Lower leg skin (tissue), 3 donors: ENCODE measurements at regions not wholly inside any gene's neighbourhood (a gene's known extent, or its start where the extent isn't known, plus 50 kb on each side); places are given as distances from the start of the nearest gene placed in this dataset.

Experiments used
- POLR2A ChIP-seq, 2 donors: fragments of 450-650 bp; IDR thresholded peaks; one replicate each; pipeline ENCODE4 v1.6.1; 2016 to 2017; ENCODE audit warnings: antibody characterized with exemption in 2 of 2, mild to moderate bottlenecking in 1 of 2, moderate library complexity in 1 of 2
- TF ChIP-seq, protein P1 (sequence below), 3 donors: fragments of 450-650 bp; IDR thresholded peaks; one replicate each; pipeline ENCODE4 v1.5.1; 2016; ENCODE audit warnings: antibody characterized with exemption in 3 of 3, mild to moderate bottlenecking in 3 of 3, moderate library complexity in 2 of 3

- no peak for TF ChIP-seq POLR2A (IDR thresholded peaks at IDR 0.05)
- TF ChIP-seq, protein P1, sequence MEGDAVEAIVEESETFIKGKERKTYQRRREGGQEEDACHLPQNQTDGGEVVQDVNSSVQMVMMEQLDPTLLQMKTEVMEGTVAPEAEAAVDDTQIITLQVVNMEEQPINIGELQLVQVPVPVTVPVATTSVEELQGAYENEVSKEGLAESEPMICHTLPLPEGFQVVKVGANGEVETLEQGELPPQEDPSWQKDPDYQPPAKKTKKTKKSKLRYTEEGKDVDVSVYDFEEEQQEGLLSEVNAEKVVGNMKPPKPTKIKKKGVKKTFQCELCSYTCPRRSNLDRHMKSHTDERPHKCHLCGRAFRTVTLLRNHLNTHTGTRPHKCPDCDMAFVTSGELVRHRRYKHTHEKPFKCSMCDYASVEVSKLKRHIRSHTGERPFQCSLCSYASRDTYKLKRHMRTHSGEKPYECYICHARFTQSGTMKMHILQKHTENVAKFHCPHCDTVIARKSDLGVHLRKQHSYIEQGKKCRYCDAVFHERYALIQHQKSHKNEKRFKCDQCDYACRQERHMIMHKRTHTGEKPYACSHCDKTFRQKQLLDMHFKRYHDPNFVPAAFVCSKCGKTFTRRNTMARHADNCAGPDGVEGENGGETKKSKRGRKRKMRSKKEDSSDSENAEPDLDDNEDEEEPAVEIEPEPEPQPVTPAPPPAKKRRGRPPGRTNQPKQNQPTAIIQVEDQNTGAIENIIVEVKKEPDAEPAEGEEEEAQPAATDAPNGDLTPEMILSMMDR (IDR thresholded peaks at IDR 0.05) = no peak
Observed at GRCh38 chr5:174173766-174174165, 128.3 kb downstream of the NSG2 start.
